ENCODE measurements at regions not wholly inside any gene's neighbourhood (a gene's known extent, or its start where the extent isn't known, plus 50 kb on each side); places are given as distances from the start of the nearest gene placed in this dataset.

- H3K27ac Mint-ChIP-seq (ENCODE audit: unreplicated experiment), result no peak overlapping the region
- TF ChIP-seq CTCF (conservative IDR thresholded peaks at IDR 0.05), result no peak
- DNase-seq (ENCODE audit: low read depth, low spot score), result no peak
- no peaks in the 10 kb centered on the region for H3K9me3 Mint-ChIP-seq
- no peaks in the 10 kb centered on the region for H3K36me3 Mint-ChIP-seq (ENCODE audit: low read depth)
- no peaks in the 10 kb centered on the region for H3K27me3 Mint-ChIP-seq (ENCODE audit: low read depth)
- H3K4me3 Mint-ChIP-seq, result no peak overlapping the region
- H3K4me1 Mint-ChIP-seq, result peaks cover 6% of the 10 kb centered on the region
These were observed 315.4 kb downstream of the SPATA17 start for GRCh38 chr1:217946511-217946910.

GRCh38 chr1:217948741-217949140 is 317.6 kb downstream of the SPATA17 start:
- Mint-ChIP-seq H3K27me3 (ENCODE audit: low read depth) (no peaks in the 10 kb centered on the region), H3K4me1 (peaks cover 6% of the 10 kb centered on the region), H3K4me3 (no peak overlapping the region), H3K9me3 (no peaks in the 10 kb centered on the region), H3K36me3 (ENCODE audit: low read depth) (no peaks in the 10 kb centered on the region), H3K27ac (ENCODE audit: unreplicated experiment) (no peak overlapping the region)
- TF ChIP-seq CTCF (conservative IDR thresholded peaks at IDR 0.05), result no peak
- DNase-seq (ENCODE audit: low read depth, low spot score), result no peak

GRCh38 chr1:217953330-217953729 is 322.2 kb downstream of the SPATA17 start:
- DNase-seq (ENCODE audit: low read depth, low spot score), result no peak
- no peak for TF ChIP-seq CTCF (conservative IDR thresholded peaks at IDR 0.05)
- Mint-ChIP-seq H3K27me3 (ENCODE audit: low read depth) (no peaks in the 10 kb centered on the region), H3K36me3 (ENCODE audit: low read depth) (no peaks in the 10 kb centered on the region), H3K4me1 (no peaks in the 10 kb centered on the region), H3K27ac (ENCODE audit: unreplicated experiment) (peak overlapping the region; percentile 20), H3K4me3 (no peak overlapping the region), H3K9me3 (peaks cover 1% of the 10 kb centered on the region)

GRCh38 chr1:217953922-217954321 is 322.8 kb downstream of the SPATA17 start:
- no peaks in the 10 kb centered on the region for H3K4me1 Mint-ChIP-seq
- no peaks in the 10 kb centered on the region for H3K36me3 Mint-ChIP-seq (ENCODE audit: low read depth)
- no peak overlapping the region for H3K27ac Mint-ChIP-seq (ENCODE audit: unreplicated experiment)
- no peak for TF ChIP-seq CTCF (conservative IDR thresholded peaks at IDR 0.05)
- H3K9me3 Mint-ChIP-seq, result peaks cover 4% of the 10 kb centered on the region
- H3K27me3 Mint-ChIP-seq (ENCODE audit: low read depth), result no peaks in the 10 kb centered on the region
- H3K4me3 Mint-ChIP-seq, result no peak overlapping the region
- no peak for DNase-seq (ENCODE audit: low read depth, low spot score)

GRCh38 chr1:217955723-217956122 is 324.6 kb downstream of the SPATA17 start:
- no peak for TF ChIP-seq CTCF (conservative IDR thresholded peaks at IDR 0.05)
- no peak overlapping the region for H3K4me3 Mint-ChIP-seq
- no peak overlapping the region for H3K27ac Mint-ChIP-seq (ENCODE audit: unreplicated experiment)
- no peaks in the 10 kb centered on the region for H3K36me3 Mint-ChIP-seq (ENCODE audit: low read depth)
- peaks cover 4% of the 10 kb centered on the region for H3K9me3 Mint-ChIP-seq
- no peaks in the 10 kb centered on the region for H3K4me1 Mint-ChIP-seq
- no peaks in the 10 kb centered on the region for H3K27me3 Mint-ChIP-seq (ENCODE audit: low read depth)
- DNase-seq (ENCODE audit: low read depth, low spot score), result no peak
